ENCODE measurements at regions not wholly inside any gene's neighbourhood (a gene's known extent, or its start where the extent isn't known, plus 50 kb on each side); places are given as distances from the start of the nearest gene placed in this dataset.

- H4K20me1 ChIP-seq (ENCODE audit: insufficient read depth, low read length, poor library complexity, severe bottlenecking) = no peaks in the 10 kb centered on the region
- H3F3A ChIP-seq (ENCODE audit: low read depth) = no peaks in the 10 kb centered on the region
- no peaks in the 10 kb centered on the region for H3K4me1 ChIP-seq (ENCODE audit: insufficient read depth, low read length, poor library complexity, severe bottlenecking)
- no peaks in the 10 kb centered on the region for H3K27me3 ChIP-seq (ENCODE audit: insufficient read depth, low read length, poor library complexity, severe bottlenecking)
- TF ChIP-seq EZH2phosphoT487 (IDR thresholded peaks at IDR 0.05; ENCODE audit: borderline replicate concordance) = no peak
- TF ChIP-seq, protein P1, sequence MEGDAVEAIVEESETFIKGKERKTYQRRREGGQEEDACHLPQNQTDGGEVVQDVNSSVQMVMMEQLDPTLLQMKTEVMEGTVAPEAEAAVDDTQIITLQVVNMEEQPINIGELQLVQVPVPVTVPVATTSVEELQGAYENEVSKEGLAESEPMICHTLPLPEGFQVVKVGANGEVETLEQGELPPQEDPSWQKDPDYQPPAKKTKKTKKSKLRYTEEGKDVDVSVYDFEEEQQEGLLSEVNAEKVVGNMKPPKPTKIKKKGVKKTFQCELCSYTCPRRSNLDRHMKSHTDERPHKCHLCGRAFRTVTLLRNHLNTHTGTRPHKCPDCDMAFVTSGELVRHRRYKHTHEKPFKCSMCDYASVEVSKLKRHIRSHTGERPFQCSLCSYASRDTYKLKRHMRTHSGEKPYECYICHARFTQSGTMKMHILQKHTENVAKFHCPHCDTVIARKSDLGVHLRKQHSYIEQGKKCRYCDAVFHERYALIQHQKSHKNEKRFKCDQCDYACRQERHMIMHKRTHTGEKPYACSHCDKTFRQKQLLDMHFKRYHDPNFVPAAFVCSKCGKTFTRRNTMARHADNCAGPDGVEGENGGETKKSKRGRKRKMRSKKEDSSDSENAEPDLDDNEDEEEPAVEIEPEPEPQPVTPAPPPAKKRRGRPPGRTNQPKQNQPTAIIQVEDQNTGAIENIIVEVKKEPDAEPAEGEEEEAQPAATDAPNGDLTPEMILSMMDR (conservative IDR thresholded peaks at IDR 0.05; ENCODE audit: low read length) = no peak
- no peak overlapping the region for H2AFZ ChIP-seq (ENCODE audit: low read length)
- no peaks in the 10 kb centered on the region for H3K79me2 ChIP-seq (ENCODE audit: insufficient read depth, low read length)
- H3K9ac ChIP-seq (ENCODE audit: low read depth, low read length, poor library complexity, severe bottlenecking) = no peak overlapping the region
- H3K9me3 ChIP-seq (ENCODE audit: insufficient read depth, low read depth, low read length) = no peaks in the 10 kb centered on the region
- no peak overlapping the region for H3K4me3 ChIP-seq (ENCODE audit: low read length, poor library complexity, severe bottlenecking)
- H3K9me2 ChIP-seq (replicated peaks; ENCODE audit: low read depth, low read length) = no peaks in the 10 kb centered on the region
- H3K36me3 ChIP-seq (ENCODE audit: insufficient read depth, low read length) = no peaks in the 10 kb centered on the region
- no peak overlapping the region for H3K4me2 ChIP-seq (ENCODE audit: low read depth, low read length, poor library complexity, severe bottlenecking)
These were observed 212.7 kb upstream of the ESRRG start for GRCh38 chr1:216935901-216936300.

GRCh38 chr1:216932424-216932823 lies 209.2 kb upstream of the ESRRG start:
- H3K4me1 ChIP-seq (ENCODE audit: insufficient read depth, low read length, poor library complexity, severe bottlenecking) = no peaks in the 10 kb centered on the region
- no peaks in the 10 kb centered on the region for H3K9me2 ChIP-seq (replicated peaks; ENCODE audit: low read depth, low read length)
- no peaks in the 10 kb centered on the region for H4K20me1 ChIP-seq (ENCODE audit: insufficient read depth, low read length, poor library complexity, severe bottlenecking)
- H3K79me2 ChIP-seq (ENCODE audit: insufficient read depth, low read length) = no peaks in the 10 kb centered on the region
- H3K9me3 ChIP-seq (ENCODE audit: insufficient read depth, low read depth, low read length) = no peaks in the 10 kb centered on the region
- no peaks in the 10 kb centered on the region for H3K27me3 ChIP-seq (ENCODE audit: insufficient read depth, low read length, poor library complexity, severe bottlenecking)
- no peak overlapping the region for H2AFZ ChIP-seq (ENCODE audit: low read length)
- no peaks in the 10 kb centered on the region for H3K36me3 ChIP-seq (ENCODE audit: insufficient read depth, low read length)
- H3F3A ChIP-seq (ENCODE audit: low read depth) = no peaks in the 10 kb centered on the region
- TF ChIP-seq EZH2phosphoT487 (IDR thresholded peaks at IDR 0.05; ENCODE audit: borderline replicate concordance) = no peak
- TF ChIP-seq, protein P1 (conservative IDR thresholded peaks at IDR 0.05; ENCODE audit: low read length) = no peak
- H3K4me2 ChIP-seq (ENCODE audit: low read depth, low read length, poor library complexity, severe bottlenecking) = no peak overlapping the region
- no peak overlapping the region for H3K4me3 ChIP-seq (ENCODE audit: low read length, poor library complexity, severe bottlenecking)
- no peak overlapping the region for H3K9ac ChIP-seq (ENCODE audit: low read depth, low read length, poor library complexity, severe bottlenecking)

DNA sequence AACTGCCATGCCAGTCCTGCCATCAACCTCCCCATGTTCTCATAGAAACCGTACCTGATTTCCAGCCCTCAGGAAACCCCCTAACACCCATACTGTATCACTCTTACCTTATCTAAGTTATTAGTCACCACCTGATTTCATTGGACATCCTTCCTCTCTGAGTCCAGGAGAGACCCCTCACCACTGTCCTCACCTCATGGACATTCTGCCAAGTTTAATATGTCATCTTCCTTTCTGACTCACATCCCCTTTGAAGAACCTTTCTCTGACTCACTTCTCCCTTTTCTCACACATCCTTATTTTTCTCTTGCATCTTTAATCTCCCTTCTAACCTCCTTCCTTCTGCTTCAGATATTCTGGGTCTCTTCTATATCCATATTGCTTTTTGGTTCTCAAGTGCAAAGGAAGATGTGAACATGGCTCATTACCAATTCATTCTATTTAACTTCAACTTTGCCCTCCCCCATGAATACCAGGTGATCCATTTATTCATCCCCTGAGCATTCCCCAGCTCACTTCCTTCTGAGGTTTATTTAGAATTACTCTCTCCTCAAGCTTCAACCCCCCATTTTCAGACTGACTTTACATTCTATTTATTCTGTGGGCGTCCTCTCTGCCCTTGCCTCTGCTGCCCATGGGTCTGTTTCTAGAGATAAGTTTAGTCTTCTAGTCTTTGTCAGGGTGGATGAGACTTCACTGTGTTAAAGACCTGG lies 206.8 kb upstream of the ESRRG start:
- TF ChIP-seq, protein P1 (conservative IDR thresholded peaks at IDR 0.05; ENCODE audit: low read length) = no peak
- no peak for TF ChIP-seq EZH2phosphoT487 (IDR thresholded peaks at IDR 0.05; ENCODE audit: borderline replicate concordance)
- Histone ChIP-seq H3K4me2 (ENCODE audit: low read depth, low read length, poor library complexity, severe bottlenecking) (no peak overlapping the region), H3K4me3 (ENCODE audit: low read length, poor library complexity, severe bottlenecking) (no peak overlapping the region), H3K9me2 (replicated peaks; ENCODE audit: low read depth, low read length) (no peaks in the 10 kb centered on the region), H3K79me2 (ENCODE audit: insufficient read depth, low read length) (no peaks in the 10 kb centered on the region), H3K9ac (ENCODE audit: low read depth, low read length, poor library complexity, severe bottlenecking) (no peak overlapping the region), H3K9me3 (ENCODE audit: insufficient read depth, low read depth, low read length) (no peaks in the 10 kb centered on the region), H3F3A (ENCODE audit: low read depth) (no peaks in the 10 kb centered on the region), H2AFZ (ENCODE audit: low read length) (no peak overlapping the region), H4K20me1 (ENCODE audit: insufficient read depth, low read length, poor library complexity, severe bottlenecking) (no peaks in the 10 kb centered on the region), H3K4me1 (ENCODE audit: insufficient read depth, low read length, poor library complexity, severe bottlenecking) (no peaks in the 10 kb centered on the region), H3K27me3 (ENCODE audit: insufficient read depth, low read length, poor library complexity, severe bottlenecking) (no peaks in the 10 kb centered on the region), H3K36me3 (ENCODE audit: insufficient read depth, low read length) (no peaks in the 10 kb centered on the region)

Measured in Loucy (cell line).